Neural cell (in vitro differentiated cells): ENCODE measurements at regions not wholly inside any gene's neighbourhood (a gene's known extent, or its start where the extent isn't known, plus 50 kb on each side); places are given as distances from the start of the nearest gene placed in this dataset.

Source experiments
- H2AFZ ChIP-seq: fragments of 200-600, 300-800 bp; sonication (generic), shearing (Covaris generic); 2 replicates; pipeline ENCODE4 v1.6.0; 2014; ENCODE audit warnings: low read depth, mild to moderate bottlenecking, antibody characterized with exemption, low read length, moderate library complexity
- H3F3A ChIP-seq: fragments of 200-600 bp; shearing (Covaris generic); 2 replicates; pipeline ENCODE4 v1.6.1; 2016; ENCODE audit warnings: mild to moderate bottlenecking, moderate library complexity, mixed read lengths, antibody characterized with exemption, low read length; ENCODE audit not compliant: insufficient read depth, poor library complexity, severe bottlenecking
- H3K27ac ChIP-seq: fragments of 200-600, 300-800 bp; sonication (generic), shearing (Covaris generic); 2 replicates; pipeline ENCODE4 v1.5.1; 2014; ENCODE audit warnings: mild to moderate bottlenecking, low read length, moderate library complexity
- H3K27me3 ChIP-seq: fragments of 300-800, 200-600 bp; sonication (generic), shearing (Covaris generic); 2 replicates; pipeline ENCODE4 v1.6.0; 2014; ENCODE audit warnings: mild to moderate bottlenecking, low read depth, low read length, moderate library complexity; ENCODE audit not compliant: insufficient read depth
- H3K36me3 ChIP-seq: fragments of 300-800, 200-600 bp; sonication (generic), shearing (Covaris generic); 2 replicates; pipeline ENCODE4 v1.5.1; 2014; ENCODE audit warnings: mild to moderate bottlenecking, antibody characterized with exemption, low read length, moderate library complexity; ENCODE audit not compliant: insufficient read depth
- H3K4me2 ChIP-seq: fragments of 300-800, 200-600 bp; sonication (generic), shearing (Covaris generic); 2 replicates; pipeline ENCODE4 v1.6.0; 2014; ENCODE audit warnings: mild to moderate bottlenecking, low read length
- H3K4me3 ChIP-seq: fragments of 300-800, 200-600 bp; sonication (generic), shearing (Covaris generic); 2 replicates; pipeline ENCODE4 v1.5.1; 2014; ENCODE audit warnings: mild to moderate bottlenecking, low read length, moderate library complexity
- H3K79me2 ChIP-seq: fragments of 200-600 bp; shearing (Covaris generic); replicated peaks from 2 replicates; pipeline ENCODE4 v1.6.0; 2014; ENCODE audit warnings: mild to moderate bottlenecking, low read length, moderate library complexity; ENCODE audit not compliant: insufficient read depth
- H3K9ac ChIP-seq: fragments of 300-800, 200-600 bp; sonication (generic), shearing (Covaris generic); 2 replicates; pipeline ENCODE4 v1.6.1; 2016; ENCODE audit warnings: mild to moderate bottlenecking, low read length, mixed read lengths
- H3K9me2 ChIP-seq: fragments of 200-600 bp; shearing (Covaris generic); 2 replicates; pipeline ENCODE4 v1.6.1; 2016; ENCODE audit warnings: mild to moderate bottlenecking, low read length, mixed read lengths; ENCODE audit not compliant: insufficient read depth
- H3K9me3 ChIP-seq: fragments of 200-600, 300-800 bp; sonication (generic), shearing (Covaris generic); 2 replicates; pipeline ENCODE4 v1.6.1; 2016; ENCODE audit warnings: mild to moderate bottlenecking, mixed run types, low read length, moderate library complexity, mixed read lengths
- H4K20me1 ChIP-seq: fragments of 200-600 bp; shearing (Covaris generic); 2 replicates; pipeline ENCODE4 v1.6.1; 2016; ENCODE audit warnings: mild to moderate bottlenecking, mixed run types; ENCODE audit not compliant: insufficient read depth
- CTCF ChIP-seq: fragments of 450-650 bp; IDR thresholded peaks from 2 replicates; pipeline ENCODE4 v1.5.1; 2014; ENCODE audit warnings: antibody characterized with exemption, mild to moderate bottlenecking, moderate library complexity; ENCODE audit not compliant: poor library complexity, severe bottlenecking
- EP300 ChIP-seq: fragments of 450-650 bp; conservative IDR thresholded peaks from 2 replicates; pipeline ENCODE4 v1.6.1; 2014; ENCODE audit warnings: antibody characterized with exemption, mild to moderate bottlenecking, moderate library complexity; ENCODE audit not compliant: poor library complexity, severe bottlenecking
- EZH2 ChIP-seq: fragments of 200-600, 300-800 bp; shearing (Covaris generic), sonication (generic); IDR thresholded peaks from 2 replicates; pipeline ENCODE4 v1.6.1; 2014; ENCODE audit warnings: antibody characterized with exemption, low read length, borderline replicate concordance, mild to moderate bottlenecking; ENCODE audit not compliant: insufficient read depth, poor library complexity, severe bottlenecking
- MXI1 ChIP-seq: fragments of 450-650 bp; conservative IDR thresholded peaks from 2 replicates; pipeline ENCODE4 v1.6.1; 2014; ENCODE audit warnings: antibody characterized with exemption, mild to moderate bottlenecking; ENCODE audit not compliant: poor library complexity, severe bottlenecking
- POLR2AphosphoS5 ChIP-seq: IDR thresholded peaks from 2 replicates; pipeline ENCODE4 v1.6.1; 2012
- RAD21 ChIP-seq: fragments of 450-650 bp; conservative IDR thresholded peaks from 2 replicates; pipeline ENCODE4 v1.6.1; 2014; ENCODE audit warnings: antibody characterized with exemption, mild to moderate bottlenecking, moderate library complexity
- REST ChIP-seq: IDR thresholded peaks from 2 replicates; pipeline ENCODE4 v1.6.1; 2012; ENCODE audit warnings: borderline replicate concordance
- SMC3 ChIP-seq: fragments of 450-650 bp; conservative IDR thresholded peaks from 2 replicates; pipeline ENCODE4 v1.6.1; 2014; ENCODE audit warnings: antibody characterized with exemption, mild to moderate bottlenecking, moderate library complexity; ENCODE audit not compliant: poor library complexity
- TAF1 ChIP-seq: IDR thresholded peaks from 2 replicates; pipeline ENCODE4 v1.6.1; 2012; ENCODE audit warnings: low read depth

DNA sequence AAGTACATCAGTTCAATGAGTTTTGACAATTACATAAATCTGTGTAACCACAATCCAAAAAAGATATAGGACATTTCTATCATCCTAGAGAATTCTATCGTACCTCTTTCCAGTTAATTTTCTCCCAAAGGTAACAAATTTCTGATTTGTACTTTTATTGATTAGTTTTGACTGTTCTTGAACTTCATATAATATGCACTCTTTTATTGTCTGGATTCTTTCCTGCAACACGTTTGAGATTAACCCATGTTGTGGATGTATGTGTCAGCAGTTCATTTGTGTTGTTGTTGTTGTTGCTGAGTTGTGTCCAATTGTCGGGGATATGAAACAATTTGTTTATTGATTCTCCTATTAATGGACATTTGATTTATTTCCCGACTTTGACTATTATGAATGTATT, 145.9 kb upstream of the WDR11 start:
- Histone ChIP-seq H3K9me2 (no peaks in the 10 kb centered on the region), H3K27me3 (no peaks in the 10 kb centered on the region)

DNA sequence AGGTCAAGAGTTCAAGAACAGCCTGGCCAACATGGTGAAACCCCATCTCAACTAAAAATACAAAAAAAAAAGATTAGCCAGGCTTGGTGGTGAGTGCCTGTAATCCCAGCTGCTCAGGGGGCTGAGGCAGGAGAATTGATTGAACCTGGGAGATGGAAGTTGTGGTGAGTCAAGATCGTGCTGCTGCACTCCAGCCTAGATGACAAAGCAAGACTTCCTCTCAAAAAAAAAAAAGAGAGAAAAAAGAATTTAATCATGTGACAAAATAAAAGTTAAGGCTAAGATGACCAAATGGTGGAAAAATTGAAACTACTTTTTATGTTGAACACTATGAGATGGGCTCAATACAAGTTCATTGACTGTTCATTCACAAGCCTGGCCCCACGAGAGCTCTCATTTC, 141.1 kb upstream of the WDR11 start:
- H3K27ac ChIP-seq = no peak overlapping the region
- TF ChIP-seq SMC3 (no peak), EZH2 (no peak), RAD21 (no peak), REST (no peak)
- no peaks in the 10 kb centered on the region for H3K27me3 ChIP-seq
- no peaks in the 10 kb centered on the region for H3K9me2 ChIP-seq
- H3K4me2 ChIP-seq = no peak overlapping the region
- H3K36me3 ChIP-seq = no peaks in the 10 kb centered on the region
- H2AFZ ChIP-seq = no peak overlapping the region
- H4K20me1 ChIP-seq = no peaks in the 10 kb centered on the region
- no peak overlapping the region for H3K9ac ChIP-seq
- H3K79me2 ChIP-seq = no peaks in the 10 kb centered on the region
- no peaks in the 10 kb centered on the region for H3K9me3 ChIP-seq
- H3K4me3 ChIP-seq = no peak overlapping the region
- no peaks in the 10 kb centered on the region for H3F3A ChIP-seq

More for the DNA sequence above, 145.9 kb upstream of the WDR11 start:
- Histone ChIP-seq H3K4me3 (no peak overlapping the region), H3K79me2 (no peaks in the 10 kb centered on the region), H3K4me2 (no peak overlapping the region), H3K9me3 (no peaks in the 10 kb centered on the region), H4K20me1 (no peaks in the 10 kb centered on the region), H3K9ac (no peak overlapping the region), H3K27ac (no peak overlapping the region), H3K36me3 (no peaks in the 10 kb centered on the region), H3F3A (no peaks in the 10 kb centered on the region), H2AFZ (no peak overlapping the region)
- no peak for TF ChIP-seq MXI1
- no peak for TF ChIP-seq CTCF
- no peak for TF ChIP-seq SMC3

- Histone ChIP-seq H2AFZ (no peak overlapping the region), H3F3A (no peaks in the 10 kb centered on the region), H3K4me3 (no peak overlapping the region), H3K79me2 (no peaks in the 10 kb centered on the region), H4K20me1 (no peaks in the 10 kb centered on the region), H3K27me3 (no peaks in the 10 kb centered on the region), H3K9me3 (no peaks in the 10 kb centered on the region), H3K27ac (no peak overlapping the region), H3K4me2 (no peak overlapping the region), H3K9ac (no peak overlapping the region), H3K9me2 (no peaks in the 10 kb centered on the region), H3K36me3 (no peaks in the 10 kb centered on the region)
- TF ChIP-seq SMC3 (no peak), MXI1 (no peak), EP300 (no peak), RAD21 (no peak), POLR2AphosphoS5 (no peak), CTCF (no peak), TAF1 (no peak), EZH2 (no peak), REST (no peak)
These were observed 139.3 kb upstream of the WDR11 start for GRCh38 chr10:120711860-120712259.
